ENCODE measurements at regions not wholly inside any gene's neighbourhood (a gene's known extent, or its start where the extent isn't known, plus 50 kb on each side); places are given as distances from the start of the nearest gene placed in this dataset.

- no peak for TF ChIP-seq CTCF (IDR thresholded peaks at IDR 0.05; ENCODE audit: extremely low read depth, insufficient read depth, missing control alignments)
- in situ Hi-C loops (cut with MboI; ENCODE audit: low pct_unique_long_range_greater_than_20kb, low sequenced_read_pairs, unreplicated experiment), result no loop called here
- no peak for DNase-seq (ENCODE audit: low spot score)
Measured at GRCh38 chr7:72462311-72462710, 50.2 kb upstream of the CALN1 start.
